ENCODE measurements at regions not wholly inside any gene's neighbourhood (a gene's known extent, or its start where the extent isn't known, plus 50 kb on each side); places are given as distances from the start of the nearest gene placed in this dataset.

- H3K9me3 Mint-ChIP-seq = no peaks in the 10 kb centered on the region
- H3K4me1 Mint-ChIP-seq = peaks cover 6% of the 10 kb centered on the region; the same call in 2 of the 3 replicates
- no peak for ATAC-seq
- H3F3A ChIP-seq (replicated peaks; ENCODE audit: low read depth) = no peaks in the 10 kb centered on the region
- H4K20me1 ChIP-seq (replicated peaks; ENCODE audit: insufficient read depth) = no peaks in the 10 kb centered on the region
- no peak overlapping the region for H3K4me3 Mint-ChIP-seq
- H2AFZ ChIP-seq = no peak overlapping the region
- H3K36me3 Mint-ChIP-seq (ENCODE audit: low read depth) = no peaks in the 10 kb centered on the region
- H3K27ac ChIP-seq (ENCODE audit: low read depth) = no peak overlapping the region
- H3K9me2 ChIP-seq (ENCODE audit: insufficient read depth) = no peaks in the 10 kb centered on the region; the same call in 1 of the 2 replicates
- H3K79me2 ChIP-seq (replicated peaks; ENCODE audit: insufficient read depth) = no peaks in the 10 kb centered on the region
- no peak for TF ChIP-seq REST (IDR thresholded peaks at IDR 0.05; ENCODE audit: unreplicated experiment)
- TF ChIP-seq ZNF114 (CRISPR knock-in tag; IDR thresholded peaks at IDR 0.05) = no peak
- TF ChIP-seq STAT1 (IDR thresholded peaks at IDR 0.05; ENCODE audit: unreplicated experiment) = no peak
- no peak for TF ChIP-seq EZH2 (IDR thresholded peaks at IDR 0.05; ENCODE audit: low read depth, unreplicated experiment)
- TF ChIP-seq ZNF331 (CRISPR knock-in tag; IDR thresholded peaks at IDR 0.05; ENCODE audit: low read depth) = no peak
- no peak for TF ChIP-seq POLR2AphosphoS5 (IDR thresholded peaks at IDR 0.05; ENCODE audit: low read depth)
- no peak for TF ChIP-seq NANOG (IDR thresholded peaks at IDR 0.05; ENCODE audit: borderline replicate concordance)
- no peak for TF ChIP-seq CTCF (conservative IDR thresholded peaks at IDR 0.05; ENCODE audit: low read depth in 2 of 2)
- no peak for TF ChIP-seq CREB1 (CRISPR knock-in tag; IDR thresholded peaks at IDR 0.05; ENCODE audit: low read depth)
- no peak for TF ChIP-seq EZH2phosphoT487 (IDR thresholded peaks at IDR 0.05; ENCODE audit: unreplicated experiment)
- TF ChIP-seq, protein P1, sequence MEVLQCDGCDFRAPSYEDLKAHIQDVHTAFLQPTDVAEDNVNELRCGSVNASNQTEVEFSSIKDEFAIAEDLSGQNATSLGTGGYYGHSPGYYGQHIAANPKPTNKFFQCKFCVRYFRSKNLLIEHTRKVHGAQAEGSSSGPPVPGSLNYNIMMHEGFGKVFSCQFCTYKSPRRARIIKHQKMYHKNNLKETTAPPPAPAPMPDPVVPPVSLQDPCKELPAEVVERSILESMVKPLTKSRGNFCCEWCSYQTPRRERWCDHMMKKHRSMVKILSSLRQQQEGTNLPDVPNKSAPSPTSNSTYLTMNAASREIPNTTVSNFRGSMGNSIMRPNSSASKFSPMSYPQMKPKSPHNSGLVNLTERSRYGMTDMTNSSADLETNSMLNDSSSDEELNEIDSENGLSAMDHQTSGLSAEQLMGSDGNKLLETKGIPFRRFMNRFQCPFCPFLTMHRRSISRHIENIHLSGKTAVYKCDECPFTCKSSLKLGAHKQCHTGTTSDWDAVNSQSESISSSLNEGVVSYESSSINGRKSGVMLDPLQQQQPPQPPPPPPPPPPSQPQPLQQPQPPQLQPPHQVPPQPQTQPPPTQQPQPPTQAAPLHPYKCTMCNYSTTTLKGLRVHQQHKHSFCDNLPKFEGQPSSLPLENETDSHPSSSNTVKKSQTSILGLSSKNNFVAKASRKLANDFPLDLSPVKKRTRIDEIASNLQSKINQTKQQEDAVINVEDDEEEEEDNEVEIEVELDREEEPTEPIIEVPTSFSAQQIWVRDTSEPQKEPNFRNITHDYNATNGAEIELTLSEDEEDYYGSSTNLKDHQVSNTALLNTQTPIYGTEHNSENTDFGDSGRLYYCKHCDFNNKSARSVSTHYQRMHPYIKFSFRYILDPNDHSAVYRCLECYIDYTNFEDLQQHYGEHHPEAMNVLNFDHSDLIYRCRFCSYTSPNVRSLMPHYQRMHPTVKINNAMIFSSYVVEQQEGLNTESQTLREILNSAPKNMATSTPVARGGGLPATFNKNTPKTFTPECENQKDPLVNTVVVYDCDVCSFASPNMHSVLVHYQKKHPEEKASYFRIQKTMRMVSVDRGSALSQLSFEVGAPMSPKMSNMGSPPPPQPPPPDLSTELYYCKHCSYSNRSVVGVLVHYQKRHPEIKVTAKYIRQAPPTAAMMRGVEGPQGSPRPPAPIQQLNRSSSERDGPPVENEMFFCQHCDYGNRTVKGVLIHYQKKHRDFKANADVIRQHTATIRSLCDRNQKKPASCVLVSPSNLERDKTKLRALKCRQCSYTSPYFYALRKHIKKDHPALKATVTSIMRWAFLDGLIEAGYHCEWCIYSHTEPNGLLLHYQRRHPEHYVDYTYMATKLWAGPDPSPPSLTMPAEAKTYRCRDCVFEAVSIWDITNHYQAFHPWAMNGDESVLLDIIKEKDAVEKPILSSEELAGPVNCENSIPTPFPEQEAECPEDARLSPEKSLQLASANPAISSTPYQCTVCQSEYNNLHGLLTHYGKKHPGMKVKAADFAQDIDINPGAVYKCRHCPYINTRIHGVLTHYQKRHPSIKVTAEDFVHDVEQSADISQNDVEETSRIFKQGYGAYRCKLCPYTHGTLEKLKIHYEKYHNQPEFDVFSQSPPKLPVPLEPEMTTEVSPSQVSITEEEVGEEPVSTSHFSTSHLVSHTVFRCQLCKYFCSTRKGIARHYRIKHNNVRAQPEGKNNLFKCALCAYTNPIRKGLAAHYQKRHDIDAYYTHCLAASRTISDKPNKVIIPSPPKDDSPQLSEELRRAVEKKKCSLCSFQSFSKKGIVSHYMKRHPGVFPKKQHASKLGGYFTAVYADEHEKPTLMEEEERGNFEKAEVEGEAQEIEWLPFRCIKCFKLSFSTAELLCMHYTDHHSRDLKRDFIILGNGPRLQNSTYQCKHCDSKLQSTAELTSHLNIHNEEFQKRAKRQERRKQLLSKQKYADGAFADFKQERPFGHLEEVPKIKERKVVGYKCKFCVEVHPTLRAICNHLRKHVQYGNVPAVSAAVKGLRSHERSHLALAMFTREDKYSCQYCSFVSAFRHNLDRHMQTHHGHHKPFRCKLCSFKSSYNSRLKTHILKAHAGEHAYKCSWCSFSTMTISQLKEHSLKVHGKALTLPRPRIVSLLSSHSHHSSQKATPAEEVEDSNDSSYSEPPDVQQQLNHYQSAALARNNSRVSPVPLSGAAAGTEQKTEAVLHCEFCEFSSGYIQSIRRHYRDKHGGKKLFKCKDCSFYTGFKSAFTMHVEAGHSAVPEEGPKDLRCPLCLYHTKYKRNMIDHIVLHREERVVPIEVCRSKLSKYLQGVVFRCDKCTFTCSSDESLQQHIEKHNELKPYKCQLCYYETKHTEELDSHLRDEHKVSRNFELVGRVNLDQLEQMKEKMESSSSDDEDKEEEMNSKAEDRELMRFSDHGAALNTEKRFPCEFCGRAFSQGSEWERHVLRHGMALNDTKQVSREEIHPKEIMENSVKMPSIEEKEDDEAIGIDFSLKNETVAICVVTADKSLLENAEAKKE (CRISPR knock-in tag; IDR thresholded peaks at IDR 0.05) = no peak
- TF ChIP-seq JUNB (IDR thresholded peaks at IDR 0.05; ENCODE audit: unreplicated experiment) = no peak
- no peak for TF ChIP-seq ETS1 (IDR thresholded peaks at IDR 0.05)
- H3K27ac Mint-ChIP-seq = no peak overlapping the region
- no peaks in the 10 kb centered on the region for H3K36me3 ChIP-seq (ENCODE audit: insufficient read depth)
- H3K27me3 ChIP-seq (ENCODE audit: insufficient read depth) = no peaks in the 10 kb centered on the region
- no peak overlapping the region for H3K4me3 ChIP-seq
- no peak for DNase-seq (ENCODE audit: low spot score)
- H3K27me3 Mint-ChIP-seq (ENCODE audit: insufficient read depth, low read depth, poor library complexity) = peaks cover 2% of the 10 kb centered on the region
- no peak overlapping the region for H3K4me2 ChIP-seq
- H3K4me1 ChIP-seq (ENCODE audit: insufficient read depth) = peaks cover 7% of the 10 kb centered on the region; the same call in 1 of the 2 replicates
Measured at GRCh38 chr6:119636060-119636459, 286.5 kb upstream of the MAN1A1 start.
